ENCODE measurements at regions not wholly inside any gene's neighbourhood (a gene's known extent, or its start where the extent isn't known, plus 50 kb on each side); places are given as distances from the start of the nearest gene placed in this dataset.

DNA sequence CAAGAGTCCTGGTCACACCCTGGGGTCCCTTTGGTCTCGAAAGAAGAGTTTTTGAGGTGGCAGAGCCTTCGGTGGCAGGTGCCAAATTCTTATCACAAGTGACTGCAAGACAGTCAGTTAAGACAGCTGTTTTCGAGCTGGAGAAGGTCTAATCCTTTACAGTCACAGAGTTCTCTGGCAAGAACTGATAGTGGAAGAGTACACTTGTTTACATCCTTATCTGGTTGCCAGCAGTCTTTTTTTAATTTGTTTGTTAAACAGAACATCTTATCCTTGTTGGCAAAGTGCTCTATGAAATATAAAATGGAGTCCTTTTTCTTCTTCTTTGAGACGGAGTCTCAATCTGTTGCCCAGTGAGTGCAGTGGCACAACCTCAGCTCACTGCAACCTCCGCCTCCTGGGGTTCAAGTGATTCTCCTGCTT is 50.4 kb upstream of the ELOVL6 start (continued):
- TF ChIP-seq, protein P1, sequence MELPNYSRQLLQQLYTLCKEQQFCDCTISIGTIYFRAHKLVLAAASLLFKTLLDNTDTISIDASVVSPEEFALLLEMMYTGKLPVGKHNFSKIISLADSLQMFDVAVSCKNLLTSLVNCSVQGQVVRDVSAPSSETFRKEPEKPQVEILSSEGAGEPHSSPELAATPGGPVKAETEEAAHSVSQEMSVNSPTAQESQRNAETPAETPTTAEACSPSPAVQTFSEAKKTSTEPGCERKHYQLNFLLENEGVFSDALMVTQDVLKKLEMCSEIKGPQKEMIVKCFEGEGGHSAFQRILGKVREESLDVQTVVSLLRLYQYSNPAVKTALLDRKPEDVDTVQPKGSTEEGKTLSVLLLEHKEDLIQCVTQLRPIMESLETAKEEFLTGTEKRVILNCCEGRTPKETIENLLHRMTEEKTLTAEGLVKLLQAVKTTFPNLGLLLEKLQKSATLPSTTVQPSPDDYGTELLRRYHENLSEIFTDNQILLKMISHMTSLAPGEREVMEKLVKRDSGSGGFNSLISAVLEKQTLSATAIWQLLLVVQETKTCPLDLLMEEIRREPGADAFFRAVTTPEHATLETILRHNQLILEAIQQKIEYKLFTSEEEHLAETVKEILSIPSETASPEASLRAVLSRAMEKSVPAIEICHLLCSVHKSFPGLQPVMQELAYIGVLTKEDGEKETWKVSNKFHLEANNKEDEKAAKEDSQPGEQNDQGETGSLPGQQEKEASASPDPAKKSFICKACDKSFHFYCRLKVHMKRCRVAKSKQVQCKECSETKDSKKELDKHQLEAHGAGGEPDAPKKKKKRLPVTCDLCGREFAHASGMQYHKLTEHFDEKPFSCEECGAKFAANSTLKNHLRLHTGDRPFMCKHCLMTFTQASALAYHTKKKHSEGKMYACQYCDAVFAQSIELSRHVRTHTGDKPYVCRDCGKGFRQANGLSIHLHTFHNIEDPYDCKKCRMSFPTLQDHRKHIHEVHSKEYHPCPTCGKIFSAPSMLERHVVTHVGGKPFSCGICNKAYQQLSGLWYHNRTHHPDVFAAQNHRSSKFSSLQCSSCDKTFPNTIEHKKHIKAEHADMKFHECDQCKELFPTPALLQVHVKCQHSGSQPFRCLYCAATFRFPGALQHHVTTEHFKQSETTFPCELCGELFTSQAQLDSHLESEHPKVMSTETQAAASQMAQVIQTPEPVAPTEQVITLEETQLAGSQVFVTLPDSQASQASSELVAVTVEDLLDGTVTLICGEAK (IDR thresholded peaks at IDR 0.05) = no peak
- TF ChIP-seq, protein P1 (CRISPR knock-in tag; IDR thresholded peaks at IDR 0.05) = no peak
- no peak for TF ChIP-seq ZZZ3 (CRISPR knock-in tag; IDR thresholded peaks at IDR 0.05; ENCODE audit: borderline replicate concordance)
- TF ChIP-seq, protein P2, sequence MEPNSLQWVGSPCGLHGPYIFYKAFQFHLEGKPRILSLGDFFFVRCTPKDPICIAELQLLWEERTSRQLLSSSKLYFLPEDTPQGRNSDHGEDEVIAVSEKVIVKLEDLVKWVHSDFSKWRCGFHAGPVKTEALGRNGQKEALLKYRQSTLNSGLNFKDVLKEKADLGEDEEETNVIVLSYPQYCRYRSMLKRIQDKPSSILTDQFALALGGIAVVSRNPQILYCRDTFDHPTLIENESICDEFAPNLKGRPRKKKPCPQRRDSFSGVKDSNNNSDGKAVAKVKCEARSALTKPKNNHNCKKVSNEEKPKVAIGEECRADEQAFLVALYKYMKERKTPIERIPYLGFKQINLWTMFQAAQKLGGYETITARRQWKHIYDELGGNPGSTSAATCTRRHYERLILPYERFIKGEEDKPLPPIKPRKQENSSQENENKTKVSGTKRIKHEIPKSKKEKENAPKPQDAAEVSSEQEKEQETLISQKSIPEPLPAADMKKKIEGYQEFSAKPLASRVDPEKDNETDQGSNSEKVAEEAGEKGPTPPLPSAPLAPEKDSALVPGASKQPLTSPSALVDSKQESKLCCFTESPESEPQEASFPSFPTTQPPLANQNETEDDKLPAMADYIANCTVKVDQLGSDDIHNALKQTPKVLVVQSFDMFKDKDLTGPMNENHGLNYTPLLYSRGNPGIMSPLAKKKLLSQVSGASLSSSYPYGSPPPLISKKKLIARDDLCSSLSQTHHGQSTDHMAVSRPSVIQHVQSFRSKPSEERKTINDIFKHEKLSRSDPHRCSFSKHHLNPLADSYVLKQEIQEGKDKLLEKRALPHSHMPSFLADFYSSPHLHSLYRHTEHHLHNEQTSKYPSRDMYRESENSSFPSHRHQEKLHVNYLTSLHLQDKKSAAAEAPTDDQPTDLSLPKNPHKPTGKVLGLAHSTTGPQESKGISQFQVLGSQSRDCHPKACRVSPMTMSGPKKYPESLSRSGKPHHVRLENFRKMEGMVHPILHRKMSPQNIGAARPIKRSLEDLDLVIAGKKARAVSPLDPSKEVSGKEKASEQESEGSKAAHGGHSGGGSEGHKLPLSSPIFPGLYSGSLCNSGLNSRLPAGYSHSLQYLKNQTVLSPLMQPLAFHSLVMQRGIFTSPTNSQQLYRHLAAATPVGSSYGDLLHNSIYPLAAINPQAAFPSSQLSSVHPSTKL (CRISPR knock-in tag; IDR thresholded peaks at IDR 0.05) = no peak
- TF ChIP-seq RFX3 (CRISPR knock-in tag; IDR thresholded peaks at IDR 0.05) = no peak
- no peak for TF ChIP-seq ZNF75D (CRISPR knock-in tag; IDR thresholded peaks at IDR 0.05; ENCODE audit: borderline replicate concordance)
- TF ChIP-seq ZFX (CRISPR knock-in tag; IDR thresholded peaks at IDR 0.05; ENCODE audit: low read depth) = no peak
- no peak for TF ChIP-seq TCF7L2 (IDR thresholded peaks at IDR 0.05; ENCODE audit: low read depth, low read length)

Small RNAs in the stretch of these regions (small RNA-seq; reads per million reads assigned to genes)
- gene AC108145.1 (ENCODE audit: insufficient read depth in 2 of 3, insufficient read length in 3 of 3, low read depth in 2 of 3, low replicate concordance in 1 of 3) = 0 reads per million in 3 experiments
- gene HSBP1P2 (ENCODE audit: insufficient read depth in 2 of 3, insufficient read length in 3 of 3, low read depth in 2 of 3, low replicate concordance in 1 of 3) = 0 reads per million in 3 experiments
- 0 reads per million in 3 experiments for gene RNU6-205P (ENCODE audit: insufficient read depth in 2 of 3, insufficient read length in 3 of 3, low read depth in 2 of 3, low replicate concordance in 1 of 3)

Data from HepG2 (cell line).